HepG2 (cell line): ENCODE measurements at regions not wholly inside any gene's neighbourhood (a gene's known extent, or its start where the extent isn't known, plus 50 kb on each side); places are given as distances from the start of the nearest gene placed in this dataset.

Experiments used
- ATAC-seq: fragments of 200-7000 bp; cut with Tn5 transposase; 3 replicates; pipeline ENCODE4 v1.9.1; 2020; ENCODE audit warnings: mild to moderate bottlenecking, moderate library complexity
- BruUV-seq: library from RNA; stranded (reverse); fragments of 400-500 nt; replicated peaks from 2 replicates; lab custom pipeline; 2021; lab: Mats Ljungman, UMichigan
- CTCF ChIA-PET: fragments of 300-600 bp; formaldehyde crosslinking; extraction: SDS; loops from one replicate; lab custom pipeline; 2021; ENCODE audit warnings: low total read pairs, inconsistent platforms, low intra/inter-chr PET ratio; lab: Yijun Ruan, JAX
- POLR2A ChIA-PET: fragments of 350-600 bp; sonication (Branson Sonifier 250); formaldehyde crosslinking; loops from one replicate; lab custom pipeline; 2020; ENCODE audit warnings: antibody characterized with exemption, inconsistent platforms; lab: Yijun Ruan, JAX
- DNase-seq: peaks from one replicate; pipeline ENCODE4 v3.0.0-alpha.2; 2015; ENCODE audit warnings: low spot score
- FAIRE-seq: peaks from 3 replicates; lab custom pipeline; 2011; peaks lifted over from hg19 to GRCh38; lab: Jason Lieb, UNC
- H2AFZ ChIP-seq: one replicate; pipeline ENCODE4 v1.6.1; 2011; ENCODE audit warnings: low read length, inconsistent platforms
- H3K27ac ChIP-seq: fragments of 300-600 bp; 3 replicates; pipeline ENCODE4 v1.8.0; 2011; ENCODE audit warnings: mixed run types, mild to moderate bottlenecking, mixed read lengths, low read length, inconsistent platforms; ENCODE audit not compliant: insufficient read depth; ENCODE audit errors: extremely low read length
- H3K27me3 ChIP-seq, 2 experiments: fragments of 200-600 bp in 1 of 2; 2 replicates in 1 of 2; 3 replicates in 1 of 2; pipeline versions ENCODE4 v1.6.0 to v1.8.0; 2011; ENCODE audit warnings: low read length in 2 of 2, mild to moderate bottlenecking in 2 of 2, moderate library complexity in 2 of 2, inconsistent platforms in 1 of 2; ENCODE audit not compliant: insufficient read depth in 2 of 2, control insufficient read depth in 1 of 2
- H3K36me3 ChIP-seq, 2 experiments: fragments of 200-600 bp in 1 of 2; replicated peaks in 1 of 2; 2 replicates in 1 of 2; 3 replicates in 1 of 2; pipeline versions ENCODE4 v1.5.1 to v1.8.0; 2011; ENCODE audit warnings: low read length in 2 of 2, inconsistent platforms in 1 of 2; ENCODE audit not compliant: insufficient read depth in 2 of 2, control insufficient read depth in 1 of 2
- H3K4me1 ChIP-seq: 2 replicates; pipeline ENCODE4 v1.5.1; 2012; ENCODE audit warnings: low read length, inconsistent platforms; ENCODE audit not compliant: insufficient read depth
- H3K4me2 ChIP-seq: 2 replicates; pipeline ENCODE4 v1.6.0; 2011; ENCODE audit warnings: low read depth, low read length, inconsistent platforms
- H3K4me3 ChIP-seq, 3 experiments: fragments of 200-600 bp in 1 of 3; sonication (generic), shearing (Covaris generic) in 1 of 3; replicated peaks in 1 of 3; 2 replicates each; pipeline ENCODE4 v1.5.1; 2011 to 2016; ENCODE audit warnings: low read length in 3 of 3, inconsistent platforms in 2 of 3, low read depth in 2 of 3, mild to moderate bottlenecking in 2 of 3, control low read depth in 1 of 3, mixed read lengths in 1 of 3; ENCODE audit not compliant: insufficient read depth in 1 of 3
- H3K79me2 ChIP-seq: one replicate; pipeline ENCODE4 v1.6.1; 2011; ENCODE audit warnings: low read length, inconsistent platforms; ENCODE audit not compliant: insufficient read depth
- H3K9ac ChIP-seq: 2 replicates; pipeline ENCODE4 v1.6.0; 2011; ENCODE audit warnings: mild to moderate bottlenecking, low read depth, low read length, inconsistent platforms; ENCODE audit not compliant: insufficient read depth
- H3K9me3 ChIP-seq: 2 replicates; pipeline ENCODE4 v1.5.1; 2012; ENCODE audit warnings: mild to moderate bottlenecking, low read length
- H4K20me1 ChIP-seq: 2 replicates; pipeline ENCODE4 v1.6.0; 2011; ENCODE audit warnings: inconsistent platforms, mild to moderate bottlenecking, low read length, moderate library complexity; ENCODE audit not compliant: insufficient read depth
- AGO2 ChIP-seq: fragments of 200-400 bp; formaldehyde crosslinking; optimal IDR thresholded peaks from 2 replicates; pipeline ENCODE3; 2017; ENCODE audit warnings: mild to moderate bottlenecking, low read depth, low read length, moderate library complexity
- HNF4G ChIP-seq, 2 experiments: sonication (generic) in 1 of 2; formaldehyde crosslinking in 1 of 2; IDR thresholded peaks; 2 replicates each; pipeline versions ENCODE4 v1.4.0 to v1.6.1; 2011 to 2020; ENCODE audit warnings: borderline replicate concordance in 2 of 2, low read depth in 2 of 2, mild to moderate bottlenecking in 2 of 2, low read length in 1 of 2, missing genetic modification reagents in 1 of 2, moderate library complexity in 1 of 2
- RBFOX2 ChIP-seq: fragments of 200-400 bp; formaldehyde crosslinking; IDR thresholded peaks from 2 replicates; pipeline ENCODE4 v1.6.1; 2017; ENCODE audit warnings: low read depth, mild to moderate bottlenecking, low read length
- TEAD3 ChIP-seq: optimal IDR thresholded peaks from 2 replicates; pipeline ENCODE3; 2016; ENCODE audit warnings: borderline replicate concordance
- WGBS: methylation state at CpG from one replicate; pipeline ENCODE4 v1.1.6; 2017; ENCODE audit warnings: low lambda C conversion rate; 5-methylcytosine and 5-hydroxymethylcytosine counted together
- in situ Hi-C: cut with HindIII; loops from 2 replicates; pipeline ENCODE4 v1.10.0; 2017; ENCODE audit warnings: low pct_unique_long_range_greater_than_20kb; ENCODE audit not compliant: extremely low pct_ligation_motif_present
- intact Hi-C: fragments of 100-400 bp; cut with micrococcal nuclease; formaldehyde crosslinking; loops from one replicate; pipeline ENCODE4 v1.10.0; 2022; ENCODE audit not compliant: unreplicated experiment
- TF ChIP-seq, protein P1 (sequence below): sonication (generic); formaldehyde crosslinking; IDR thresholded peaks from 2 replicates; pipeline ENCODE4 v1.5.0; 2020; ENCODE audit warnings: mild to moderate bottlenecking, missing genetic modification reagents
- TF ChIP-seq, protein P2 (sequence below): sonication (generic); formaldehyde crosslinking; IDR thresholded peaks from 2 replicates; pipeline ENCODE4 v1.8.0; 2022; ENCODE audit warnings: missing genetic modification reagents, mild to moderate bottlenecking, borderline replicate concordance
- TF ChIP-seq, protein P3 (sequence below): sonication (generic); formaldehyde crosslinking; IDR thresholded peaks from 2 replicates; pipeline ENCODE4 v1.8.1; 2022; ENCODE audit warnings: low read depth, mild to moderate bottlenecking, missing genetic modification reagents
- TF ChIP-seq, protein P4 (sequence below): sonication (generic); formaldehyde crosslinking; IDR thresholded peaks from 2 replicates; pipeline ENCODE4 v1.5.1; 2020; ENCODE audit warnings: mild to moderate bottlenecking, moderate library complexity, missing genetic modification reagents

DNA sequence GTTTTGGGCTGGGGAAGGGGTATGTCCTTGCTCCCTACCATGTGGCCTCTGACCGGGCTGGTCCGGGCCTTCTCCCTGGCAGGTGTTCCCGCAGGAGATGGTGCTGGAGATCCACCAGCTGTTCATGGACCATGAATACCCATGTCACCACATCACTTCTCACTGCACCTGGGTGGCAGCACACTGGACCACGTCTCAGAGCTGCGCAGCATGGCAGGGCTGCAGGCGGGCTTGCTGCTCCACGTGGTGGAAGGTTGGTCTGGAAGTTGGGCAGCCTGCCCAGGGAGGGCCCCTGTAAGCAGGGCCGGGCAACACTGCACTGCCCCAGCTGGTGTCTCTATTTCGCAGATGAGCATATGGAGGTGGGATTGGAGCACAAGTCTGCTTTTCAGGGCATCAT is 169.5 kb upstream of the ZNF267 start:
- TF ChIP-seq RBFOX2 (peak; percentile 58; the same call in 1 of the 2 replicates), AGO2 (peak; percentile 77), TEAD3 (CRISPR knock-in tag) (peak; percentile 14)
- TF ChIP-seq, protein P1, sequence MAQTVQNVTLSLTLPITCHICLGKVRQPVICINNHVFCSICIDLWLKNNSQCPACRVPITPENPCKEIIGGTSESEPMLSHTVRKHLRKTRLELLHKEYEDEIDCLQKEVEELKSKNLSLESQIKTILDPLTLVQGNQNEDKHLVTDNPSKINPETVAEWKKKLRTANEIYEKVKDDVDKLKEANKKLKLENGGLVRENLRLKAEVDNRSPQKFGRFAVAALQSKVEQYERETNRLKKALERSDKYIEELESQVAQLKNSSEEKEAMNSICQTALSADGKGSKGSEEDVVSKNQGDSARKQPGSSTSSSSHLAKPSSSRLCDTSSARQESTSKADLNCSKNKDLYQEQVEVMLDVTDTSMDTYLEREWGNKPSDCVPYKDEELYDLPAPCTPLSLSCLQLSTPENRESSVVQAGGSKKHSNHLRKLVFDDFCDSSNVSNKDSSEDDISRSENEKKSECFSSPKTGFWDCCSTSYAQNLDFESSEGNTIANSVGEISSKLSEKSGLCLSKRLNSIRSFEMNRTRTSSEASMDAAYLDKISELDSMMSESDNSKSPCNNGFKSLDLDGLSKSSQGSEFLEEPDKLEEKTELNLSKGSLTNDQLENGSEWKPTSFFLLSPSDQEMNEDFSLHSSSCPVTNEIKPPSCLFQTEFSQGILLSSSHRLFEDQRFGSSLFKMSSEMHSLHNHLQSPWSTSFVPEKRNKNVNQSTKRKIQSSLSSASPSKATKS = no peak
- TF ChIP-seq, all 625 proteins: peak for 3
- Histone ChIP-seq H3K9me3 (no peaks in the 10 kb centered on the region), H3K36me3 (peaks cover 57 to 75% of the 10 kb centered on the region in 2 experiments), H3K27ac (no peak overlapping the region), H3K4me3 (no peak overlapping the region), H3K27me3 (no peaks in the 10 kb centered on the region; a peak in 1 of 5 replicates), H3K79me2 (peaks cover 22% of the 10 kb centered on the region), H2AFZ (no peak overlapping the region), H3K4me2 (no peak overlapping the region), H3K4me1 (peaks cover 33% of the 10 kb centered on the region), H4K20me1 (peaks cover 23% of the 10 kb centered on the region), H3K9ac (no peak overlapping the region)
- ChIA-PET CTCF (no interaction called here), POLR2A (interaction anchor here (2.0 to 2.1 kb wide), 2 partner anchors 9 to 245 kb away, joined by 8 to 12 read pairs; partner anchors contain the start of gene ARMC5)
- FAIRE-seq (no peak), DNase-seq (no peak), ATAC-seq (no peak)
- intact Hi-C loops (no loop called here), in situ Hi-C loops (loop anchor here (5.0 to 25.0 kb wide), 2 partner anchors 247 to 717 kb away; partner anchors contain the start of genes ARMC5 and HSD3B7)
- 100% methylated on average over 4 of the region's 9 CpGs for WGBS
- BruUV-seq = no TSS peak

DNA sequence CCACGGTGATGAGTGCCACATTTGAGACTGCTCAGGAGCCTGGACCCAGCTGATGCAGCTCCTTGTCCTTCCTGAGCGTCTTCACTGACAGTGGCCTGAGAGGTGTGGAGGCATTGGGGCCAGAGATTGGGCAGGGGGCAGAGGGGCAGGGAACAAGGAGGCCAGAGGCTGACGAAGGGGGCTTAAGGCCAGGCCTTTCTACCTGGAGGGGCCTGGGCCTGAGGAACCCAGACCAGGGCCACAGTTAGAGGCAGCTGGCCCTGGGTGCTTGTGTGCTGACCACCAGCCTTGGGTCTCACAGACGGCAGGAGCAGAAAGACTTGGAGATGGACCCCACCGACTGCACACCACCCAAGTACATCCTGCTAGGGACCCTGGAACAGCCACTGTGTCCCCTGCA is 168.2 kb upstream of the ZNF267 start:
- ATAC-seq (no peak), FAIRE-seq (no peak), DNase-seq (no peak)
- BruUV-seq = no TSS peak
- CTCF ChIA-PET = no interaction called here
- Histone ChIP-seq H3K9ac (no peak overlapping the region), H3K79me2 (peaks cover 22% of the 10 kb centered on the region), H3K4me1 (peaks cover 23% of the 10 kb centered on the region), H3K36me3 (peaks cover 57 to 75% of the 10 kb centered on the region in 2 experiments), H3K9me3 (no peaks in the 10 kb centered on the region), H3K4me2 (no peak overlapping the region), H3K27me3 (no peaks in the 10 kb centered on the region; a peak in 1 of 5 replicates), H2AFZ (no peak overlapping the region), H3K4me3 (no peak overlapping the region), H3K27ac (no peak overlapping the region), H4K20me1 (peaks cover 23% of the 10 kb centered on the region)
- in situ Hi-C loops = loop anchor here (25.0 kb wide), 1 partner anchor 718 kb away; the partner anchor contains the start of gene HSD3B7
- POLR2A ChIA-PET = interaction anchor here (2.0 to 2.1 kb wide), 2 partner anchors 8 to 247 kb away, joined by 8 to 12 read pairs; partner anchors contain the start of gene ARMC5
- WGBS = 100% methylated on average over 5 of the region's 5 CpGs
- intact Hi-C loops = no loop called here
- TF ChIP-seq, protein P2, sequence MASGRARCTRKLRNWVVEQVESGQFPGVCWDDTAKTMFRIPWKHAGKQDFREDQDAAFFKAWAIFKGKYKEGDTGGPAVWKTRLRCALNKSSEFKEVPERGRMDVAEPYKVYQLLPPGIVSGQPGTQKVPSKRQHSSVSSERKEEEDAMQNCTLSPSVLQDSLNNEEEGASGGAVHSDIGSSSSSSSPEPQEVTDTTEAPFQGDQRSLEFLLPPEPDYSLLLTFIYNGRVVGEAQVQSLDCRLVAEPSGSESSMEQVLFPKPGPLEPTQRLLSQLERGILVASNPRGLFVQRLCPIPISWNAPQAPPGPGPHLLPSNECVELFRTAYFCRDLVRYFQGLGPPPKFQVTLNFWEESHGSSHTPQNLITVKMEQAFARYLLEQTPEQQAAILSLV (CRISPR knock-in tag) = no peak
- TF ChIP-seq TEAD3 (CRISPR knock-in tag) (no peak), HNF4G (IDR thresholded peaks at IDR 0.05; ENCODE audit: borderline replicate concordance, low read depth, low read length) (no peak), HNF4G (CRISPR knock-in tag; IDR thresholded peaks at IDR 0.05; ENCODE audit: borderline replicate concordance, low read depth) (no peak)
- TF ChIP-seq, protein P3, sequence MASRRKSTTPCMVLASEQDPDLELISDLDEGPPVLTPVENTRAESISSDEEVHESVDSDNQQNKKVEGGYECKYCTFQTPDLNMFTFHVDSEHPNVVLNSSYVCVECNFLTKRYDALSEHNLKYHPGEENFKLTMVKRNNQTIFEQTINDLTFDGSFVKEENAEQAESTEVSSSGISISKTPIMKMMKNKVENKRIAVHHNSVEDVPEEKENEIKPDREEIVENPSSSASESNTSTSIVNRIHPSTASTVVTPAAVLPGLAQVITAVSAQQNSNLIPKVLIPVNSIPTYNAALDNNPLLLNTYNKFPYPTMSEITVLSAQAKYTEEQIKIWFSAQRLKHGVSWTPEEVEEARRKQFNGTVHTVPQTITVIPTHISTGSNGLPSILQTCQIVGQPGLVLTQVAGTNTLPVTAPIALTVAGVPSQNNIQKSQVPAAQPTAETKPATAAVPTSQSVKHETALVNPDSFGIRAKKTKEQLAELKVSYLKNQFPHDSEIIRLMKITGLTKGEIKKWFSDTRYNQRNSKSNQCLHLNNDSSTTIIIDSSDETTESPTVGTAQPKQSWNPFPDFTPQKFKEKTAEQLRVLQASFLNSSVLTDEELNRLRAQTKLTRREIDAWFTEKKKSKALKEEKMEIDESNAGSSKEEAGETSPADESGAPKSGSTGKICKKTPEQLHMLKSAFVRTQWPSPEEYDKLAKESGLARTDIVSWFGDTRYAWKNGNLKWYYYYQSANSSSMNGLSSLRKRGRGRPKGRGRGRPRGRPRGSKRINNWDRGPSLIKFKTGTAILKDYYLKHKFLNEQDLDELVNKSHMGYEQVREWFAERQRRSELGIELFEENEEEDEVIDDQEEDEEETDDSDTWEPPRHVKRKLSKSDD = no peak
- TF ChIP-seq, protein P4, sequence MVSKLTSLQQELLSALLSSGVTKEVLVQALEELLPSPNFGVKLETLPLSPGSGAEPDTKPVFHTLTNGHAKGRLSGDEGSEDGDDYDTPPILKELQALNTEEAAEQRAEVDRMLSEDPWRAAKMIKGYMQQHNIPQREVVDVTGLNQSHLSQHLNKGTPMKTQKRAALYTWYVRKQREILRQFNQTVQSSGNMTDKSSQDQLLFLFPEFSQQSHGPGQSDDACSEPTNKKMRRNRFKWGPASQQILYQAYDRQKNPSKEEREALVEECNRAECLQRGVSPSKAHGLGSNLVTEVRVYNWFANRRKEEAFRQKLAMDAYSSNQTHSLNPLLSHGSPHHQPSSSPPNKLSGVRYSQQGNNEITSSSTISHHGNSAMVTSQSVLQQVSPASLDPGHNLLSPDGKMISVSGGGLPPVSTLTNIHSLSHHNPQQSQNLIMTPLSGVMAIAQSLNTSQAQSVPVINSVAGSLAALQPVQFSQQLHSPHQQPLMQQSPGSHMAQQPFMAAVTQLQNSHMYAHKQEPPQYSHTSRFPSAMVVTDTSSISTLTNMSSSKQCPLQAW (CRISPR knock-in tag) = no peak
